Activated naive CD8-positive, alpha-beta T cell treated with anti-CD3 and anti-CD28 coated beads, Interleukin-2, amount 10 ng/mL, durations not matched to agents 7 days and 5 days (primary cell): ENCODE measurements at regions not wholly inside any gene's neighbourhood (a gene's known extent, or its start where the extent isn't known, plus 50 kb on each side); places are given as distances from the start of the nearest gene placed in this dataset.

Experiments used
- ATAC-seq: fragments of 150-1000 bp; cut with Tn5 transposase; one replicate; pipeline ENCODE4 v1.10.0; 2021; ENCODE audit warnings: low read depth, moderate library complexity
- POLR2A ChIA-PET: fragments of 350-600 bp; sonication (Branson Sonifier 250); formaldehyde crosslinking; loops from one replicate; lab custom pipeline; 2021; ENCODE audit warnings: antibody characterized with exemption; lab: Charles Lee
- DNase-seq: peaks from one replicate; pipeline ENCODE4 v3.0.0; 2021
- H3K27ac Mint-ChIP-seq: one replicate; pipeline ENCODE4 v1.8.0; 2022; ENCODE audit warnings: mild to moderate bottlenecking, mixed read lengths
- H3K27me3 Mint-ChIP-seq: one replicate; pipeline ENCODE4 v1.8.0; 2022; ENCODE audit warnings: mild to moderate bottlenecking, moderate library complexity, mixed read lengths
- H3K36me3 Mint-ChIP-seq: one replicate; pipeline ENCODE4 v1.8.0; 2021; ENCODE audit warnings: mild to moderate bottlenecking, mixed read lengths
- H3K4me1 Mint-ChIP-seq: one replicate; pipeline ENCODE4 v1.8.0; 2021; ENCODE audit warnings: mixed read lengths
- H3K4me3 Mint-ChIP-seq: one replicate; pipeline ENCODE4 v1.8.0; 2022; ENCODE audit warnings: mild to moderate bottlenecking, moderate library complexity, mixed read lengths
- H3K9me3 Mint-ChIP-seq: one replicate; pipeline ENCODE4 v1.8.0; 2021; ENCODE audit warnings: mixed read lengths

- Mint-ChIP-seq H3K4me3 (no peak overlapping the region), H3K27me3 (no peaks in the 10 kb centered on the region), H3K36me3 (no peaks in the 10 kb centered on the region), H3K9me3 (peaks cover 6% of the 10 kb centered on the region), H3K4me1 (no peaks in the 10 kb centered on the region), H3K27ac (no peak overlapping the region)
- POLR2A ChIA-PET: no interaction called here
- no peak for ATAC-seq
- DNase-seq: no peak
Observed at GRCh38 chr10:36455526-36456133, 669.8 kb upstream of the ANKRD30A start.

GRCh38 chr10:36452851-36453250, 672.5 kb upstream of the ANKRD30A start:
- DNase-seq (no peak), ATAC-seq (no peak)
- Mint-ChIP-seq H3K4me3 (no peak overlapping the region), H3K27me3 (no peaks in the 10 kb centered on the region), H3K9me3 (peaks cover 6% of the 10 kb centered on the region), H3K4me1 (no peaks in the 10 kb centered on the region), H3K27ac (no peak overlapping the region), H3K36me3 (no peaks in the 10 kb centered on the region)
- POLR2A ChIA-PET: no interaction called here

- H3K27ac Mint-ChIP-seq: no peak overlapping the region
- peaks cover 6% of the 10 kb centered on the region for H3K9me3 Mint-ChIP-seq
- POLR2A ChIA-PET: no interaction called here
- H3K4me1 Mint-ChIP-seq: no peaks in the 10 kb centered on the region
- no peaks in the 10 kb centered on the region for H3K27me3 Mint-ChIP-seq
- ATAC-seq (no peak), DNase-seq (no peak)
- H3K36me3 Mint-ChIP-seq: no peaks in the 10 kb centered on the region
- no peak overlapping the region for H3K4me3 Mint-ChIP-seq
Observed at GRCh38 chr10:36451391-36451970, 673.9 kb upstream of the ANKRD30A start.

DNA sequence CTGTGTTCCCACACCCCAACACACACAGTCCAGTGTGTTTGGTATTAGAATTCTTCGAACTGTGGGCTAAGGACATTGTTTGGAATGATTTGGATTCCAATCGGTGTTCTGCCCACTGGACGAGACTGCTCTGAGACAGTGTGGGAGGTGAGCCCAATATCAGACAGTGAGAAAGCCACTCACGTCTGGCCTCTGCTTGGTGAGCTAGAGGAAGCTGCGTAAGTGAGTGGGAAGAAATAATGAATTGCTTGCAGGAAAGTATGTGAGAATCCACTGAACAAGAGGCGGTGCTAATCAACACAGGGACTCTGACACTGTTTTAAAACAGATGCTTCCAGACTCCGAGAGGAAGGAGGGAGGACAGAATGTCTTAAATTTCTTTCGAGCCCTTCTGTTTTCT, 675.0 kb upstream of the ANKRD30A start:
- DNase-seq: no peak
- H3K9me3 Mint-ChIP-seq: peaks cover 6% of the 10 kb centered on the region
- no peak for ATAC-seq
- H3K4me1 Mint-ChIP-seq: no peaks in the 10 kb centered on the region
- no peaks in the 10 kb centered on the region for H3K36me3 Mint-ChIP-seq
- H3K4me3 Mint-ChIP-seq: no peak overlapping the region
- no peak overlapping the region for H3K27ac Mint-ChIP-seq
- POLR2A ChIA-PET: no interaction called here
- H3K27me3 Mint-ChIP-seq: no peaks in the 10 kb centered on the region

- no peak overlapping the region for H3K27ac Mint-ChIP-seq
- ATAC-seq (no peak), DNase-seq (no peak)
- no peaks in the 10 kb centered on the region for H3K4me1 Mint-ChIP-seq
- H3K27me3 Mint-ChIP-seq: no peaks in the 10 kb centered on the region
- peaks cover 2% of the 10 kb centered on the region for H3K9me3 Mint-ChIP-seq
- H3K4me3 Mint-ChIP-seq: no peak overlapping the region
- H3K36me3 Mint-ChIP-seq: no peaks in the 10 kb centered on the region
- POLR2A ChIA-PET: no interaction called here
Observed at GRCh38 chr10:36448760-36449691, 676.4 kb upstream of the ANKRD30A start.

GRCh38 chr10:36446881-36447280, 678.5 kb upstream of the ANKRD30A start:
- no peak for ATAC-seq
- POLR2A ChIA-PET: no interaction called here
- peaks cover 2% of the 10 kb centered on the region for H3K9me3 Mint-ChIP-seq

GRCh38 chr10:36443233-36443632, 682.2 kb upstream of the ANKRD30A start:
- no peaks in the 10 kb centered on the region for H3K4me1 Mint-ChIP-seq
- H3K27me3 Mint-ChIP-seq: no peaks in the 10 kb centered on the region
- H3K4me3 Mint-ChIP-seq: no peak overlapping the region
- DNase-seq (no peak), ATAC-seq (no peak)
- peaks cover 1% of the 10 kb centered on the region for H3K9me3 Mint-ChIP-seq
- H3K36me3 Mint-ChIP-seq: no peaks in the 10 kb centered on the region
- POLR2A ChIA-PET: interaction anchor here (0.7 kb wide), 1 partner anchor 501 kb away, joined by 3 read pairs; no protein-coding TSS in a partner anchor
- no peak overlapping the region for H3K27ac Mint-ChIP-seq

More at GRCh38 chr10:36446881-36447280, 678.5 kb upstream of the ANKRD30A start:
- Mint-ChIP-seq H3K4me3 (no peak overlapping the region), H3K27ac (no peak overlapping the region), H3K36me3 (no peaks in the 10 kb centered on the region), H3K27me3 (no peaks in the 10 kb centered on the region), H3K4me1 (no peaks in the 10 kb centered on the region)
- DNase-seq: no peak

GRCh38 chr10:36441557-36441956, 683.8 kb upstream of the ANKRD30A start:
- no peaks in the 10 kb centered on the region for H3K27me3 Mint-ChIP-seq
- POLR2A ChIA-PET: no interaction called here

DNA sequence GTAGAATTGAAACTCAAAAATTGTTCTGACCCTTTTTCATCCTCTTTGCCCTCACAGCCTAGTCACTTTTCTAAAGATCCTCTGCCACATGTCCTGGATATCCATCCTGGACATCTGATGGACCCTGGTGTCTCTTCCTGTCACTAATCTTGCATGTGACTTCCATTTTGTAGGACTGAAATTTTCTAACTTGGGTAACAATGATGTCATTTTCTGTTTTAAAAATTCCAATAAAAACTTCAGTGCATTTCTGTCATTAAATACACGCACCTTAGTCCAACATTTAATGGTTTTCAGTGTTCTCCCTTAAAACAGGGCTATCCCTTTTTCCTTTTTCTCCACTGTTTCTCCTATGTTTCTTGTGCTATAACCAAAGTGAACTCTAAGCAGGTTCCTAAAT, 684.9 kb upstream of the ANKRD30A start:
- Mint-ChIP-seq H3K27me3 (no peaks in the 10 kb centered on the region), H3K4me1 (no peaks in the 10 kb centered on the region), H3K9me3 (peaks cover 2% of the 10 kb centered on the region), H3K27ac (no peak overlapping the region), H3K4me3 (no peak overlapping the region), H3K36me3 (no peaks in the 10 kb centered on the region)
- ATAC-seq: no peak
- POLR2A ChIA-PET: no interaction called here
- no peak for DNase-seq

More at GRCh38 chr10:36441557-36441956, 683.8 kb upstream of the ANKRD30A start:
- Mint-ChIP-seq H3K36me3 (no peaks in the 10 kb centered on the region), H3K27ac (no peak overlapping the region), H3K4me3 (no peak overlapping the region), H3K9me3 (peaks cover 2% of the 10 kb centered on the region), H3K4me1 (no peaks in the 10 kb centered on the region)
- DNase-seq: no peak
- no peak for ATAC-seq

GRCh38 chr10:36437367-36437766, 688.0 kb upstream of the ANKRD30A start:
- POLR2A ChIA-PET: no interaction called here

GRCh38 chr10:36428507-36428906, 696.9 kb upstream of the ANKRD30A start:
- ATAC-seq (no peak), DNase-seq (no peak)
- Mint-ChIP-seq H3K4me1 (no peaks in the 10 kb centered on the region), H3K36me3 (no peaks in the 10 kb centered on the region), H3K27me3 (no peaks in the 10 kb centered on the region), H3K4me3 (no peak overlapping the region), H3K9me3 (peaks cover 11% of the 10 kb centered on the region), H3K27ac (no peak overlapping the region)
- POLR2A ChIA-PET: no interaction called here

More at GRCh38 chr10:36437367-36437766, 688.0 kb upstream of the ANKRD30A start:
- DNase-seq (no peak), ATAC-seq (no peak)
- Mint-ChIP-seq H3K4me3 (no peak overlapping the region), H3K9me3 (peaks cover 2% of the 10 kb centered on the region), H3K4me1 (no peaks in the 10 kb centered on the region), H3K36me3 (no peaks in the 10 kb centered on the region), H3K27me3 (no peaks in the 10 kb centered on the region), H3K27ac (no peak overlapping the region)

GRCh38 chr10:36425131-36425797, 700.1 kb upstream of the ANKRD30A start:
- Mint-ChIP-seq H3K27me3 (no peaks in the 10 kb centered on the region), H3K4me1 (no peaks in the 10 kb centered on the region), H3K4me3 (no peak overlapping the region), H3K9me3 (peaks cover 9% of the 10 kb centered on the region), H3K27ac (no peak overlapping the region), H3K36me3 (no peaks in the 10 kb centered on the region)
- POLR2A ChIA-PET: no interaction called here
- DNase-seq (no peak), ATAC-seq (no peak)

GRCh38 chr10:36424502-36424901, 700.9 kb upstream of the ANKRD30A start:
- Mint-ChIP-seq H3K4me3 (no peak overlapping the region), H3K9me3 (peaks cover 5% of the 10 kb centered on the region), H3K36me3 (no peaks in the 10 kb centered on the region), H3K4me1 (no peaks in the 10 kb centered on the region), H3K27me3 (no peaks in the 10 kb centered on the region), H3K27ac (no peak overlapping the region)
- ATAC-seq (no peak), DNase-seq (no peak)
- POLR2A ChIA-PET: no interaction called here
